HepG2 (cell line): ENCODE measurements at regions not wholly inside any gene's neighbourhood (a gene's known extent, or its start where the extent isn't known, plus 50 kb on each side); places are given as distances from the start of the nearest gene placed in this dataset.

Source experiments
- ASH2L ChIP-seq: fragments of 300-600, 200-600 bp; sonication (generic); IDR thresholded peaks from 2 replicates; pipeline ENCODE4 v1.7.0; 2017; ENCODE audit warnings: low read depth, mild to moderate bottlenecking, moderate library complexity, mixed read lengths, low read length; ENCODE audit not compliant: insufficient read length
- CEBPB ChIP-seq: IDR thresholded peaks from 2 replicates; pipeline ENCODE4 v1.6.1; 2011; ENCODE audit warnings: low read depth, low read length, improper control_type of control experiment, borderline replicate concordance
- CTCF ChIP-seq: sonication (generic); formaldehyde crosslinking; IDR thresholded peaks from 2 replicates; pipeline ENCODE4 v1.5.0; 2020; ENCODE audit warnings: mild to moderate bottlenecking, missing genetic modification reagents, moderate library complexity
- HBP1 ChIP-seq: IDR thresholded peaks from 2 replicates; pipeline ENCODE4 v1.6.1; 2016; ENCODE audit warnings: low read depth, control low read depth
- NKX3-1 ChIP-seq: sonication (generic); formaldehyde crosslinking; IDR thresholded peaks from 2 replicates; pipeline ENCODE4 v1.5.0; 2020; ENCODE audit warnings: missing genetic modification reagents
- SNAPC2 ChIP-seq: sonication (generic); formaldehyde crosslinking; IDR thresholded peaks from 2 replicates; pipeline ENCODE4 v1.8.1; 2022; ENCODE audit warnings: mild to moderate bottlenecking, missing genetic modification reagents
- ZBTB21 ChIP-seq: sonication (generic); formaldehyde crosslinking; IDR thresholded peaks from 2 replicates; pipeline ENCODE4 v1.4.0; 2020; ENCODE audit warnings: missing genetic modification reagents
- ZBTB42 ChIP-seq: sonication (generic); formaldehyde crosslinking; IDR thresholded peaks from 2 replicates; pipeline ENCODE4 v1.5.0; 2020; ENCODE audit warnings: mild to moderate bottlenecking, missing genetic modification reagents
- ZBTB7B ChIP-seq: sonication (generic); formaldehyde crosslinking; IDR thresholded peaks from 2 replicates; pipeline ENCODE4 v1.4.0; 2020; ENCODE audit warnings: missing genetic modification reagents
- ZNF281 ChIP-seq: sonication (generic); formaldehyde crosslinking; IDR thresholded peaks from 2 replicates; pipeline ENCODE4 v1.4.0; 2020; ENCODE audit warnings: missing genetic modification reagents, borderline replicate concordance
- ZNF512 ChIP-seq: sonication (generic); formaldehyde crosslinking; IDR thresholded peaks from 2 replicates; pipeline ENCODE4 v1.4.0; 2020; ENCODE audit warnings: mild to moderate bottlenecking, missing genetic modification reagents

GRCh38 chr20:53834062-53834442 is 236.3 kb downstream of the BCAS1 start:
- TF ChIP-seq ZBTB42 (CRISPR knock-in tag) (no peak), CTCF (no peak), NKX3-1 (CRISPR knock-in tag) (no peak), CEBPB (no peak), SNAPC2 (CRISPR knock-in tag) (no peak), ZNF512 (CRISPR knock-in tag) (no peak), HBP1 (CRISPR knock-in tag) (no peak), ZNF281 (CRISPR knock-in tag) (no peak), ZBTB21 (CRISPR knock-in tag) (no peak), ZBTB7B (CRISPR knock-in tag) (no peak), ASH2L (no peak)
